Smooth muscle cell (in vitro differentiated cells): ENCODE measurements at regions not wholly inside any gene's neighbourhood (a gene's known extent, or its start where the extent isn't known, plus 50 kb on each side); places are given as distances from the start of the nearest gene placed in this dataset.
A peak's percentile ranks its signal among the peaks of the same experiment; 100 is the strongest.

Experiments
- DNase-seq: peaks from one replicate; lab custom pipeline; 2025; ENCODE audit not compliant: unreplicated experiment; lab: John Stamatoyannopoulos, UW
- H2AFZ ChIP-seq: fragments of 200-600 bp; sonication (generic); 2 replicates; pipeline ENCODE4 v1.6.0; 2016; ENCODE audit warnings: antibody characterized with exemption, low read depth, mild to moderate bottlenecking
- H3F3A ChIP-seq: fragments of 200-600 bp; sonication (generic); 2 replicates; pipeline ENCODE4 v1.6.0; 2017; ENCODE audit warnings: antibody characterized with exemption, low read depth
- H3K27ac ChIP-seq: fragments of 200-600 bp; sonication (generic); 2 replicates; pipeline ENCODE4 v1.5.1; 2016; ENCODE audit warnings: low read depth, mild to moderate bottlenecking
- H3K27me3 ChIP-seq: fragments of 200-600 bp; sonication (generic); 2 replicates; pipeline ENCODE4 v1.6.1; 2016; ENCODE audit warnings: low read depth, mild to moderate bottlenecking
- H3K36me3 ChIP-seq: fragments of 200-600 bp; sonication (generic); 2 replicates; pipeline ENCODE4 v1.5.1; 2016; ENCODE audit warnings: low read depth
- H3K4me1 ChIP-seq: fragments of 200-600 bp; sonication (generic); 2 replicates; pipeline ENCODE4 v1.5.1; 2016; ENCODE audit warnings: low read depth
- H3K4me2 ChIP-seq: fragments of 200-600 bp; sonication (generic); 2 replicates; pipeline ENCODE4 v1.6.0; 2016; ENCODE audit warnings: mild to moderate bottlenecking
- H3K4me3 ChIP-seq: fragments of 200-600 bp; sonication (generic); 2 replicates; pipeline ENCODE4 v1.5.1; 2016; ENCODE audit warnings: mild to moderate bottlenecking
- H3K79me2 ChIP-seq: fragments of 200-600 bp; sonication (generic); 2 replicates; pipeline ENCODE4 v1.6.0; 2016; ENCODE audit warnings: low read depth, mild to moderate bottlenecking
- H3K9ac ChIP-seq: fragments of 200-600 bp; sonication (generic); 2 replicates; pipeline ENCODE4 v1.6.0; 2016; ENCODE audit warnings: low read depth
- H3K9me3 ChIP-seq: fragments of 200-600 bp; sonication (generic); replicated peaks from 2 replicates; pipeline ENCODE4 v1.5.1; 2016; ENCODE audit warnings: low read depth
- H4K20me1 ChIP-seq: fragments of 200-600 bp; sonication (generic); 2 replicates; pipeline ENCODE4 v1.6.0; 2016; ENCODE audit warnings: low read depth
- WGBS: methylation state at CpG from one replicate; pipeline ENCODE4 v1.1.7; 2016; ENCODE audit warnings: low lambda C conversion rate; 5-methylcytosine and 5-hydroxymethylcytosine counted together
- TF ChIP-seq, protein P1 (sequence below): fragments of 200-600 bp; sonication (generic); IDR thresholded peaks from 2 replicates; pipeline ENCODE4 v1.5.1; 2017; ENCODE audit warnings: borderline replicate concordance, mild to moderate bottlenecking, antibody characterized with exemption; ENCODE audit not compliant: insufficient read depth, poor library complexity, severe bottlenecking

DNA sequence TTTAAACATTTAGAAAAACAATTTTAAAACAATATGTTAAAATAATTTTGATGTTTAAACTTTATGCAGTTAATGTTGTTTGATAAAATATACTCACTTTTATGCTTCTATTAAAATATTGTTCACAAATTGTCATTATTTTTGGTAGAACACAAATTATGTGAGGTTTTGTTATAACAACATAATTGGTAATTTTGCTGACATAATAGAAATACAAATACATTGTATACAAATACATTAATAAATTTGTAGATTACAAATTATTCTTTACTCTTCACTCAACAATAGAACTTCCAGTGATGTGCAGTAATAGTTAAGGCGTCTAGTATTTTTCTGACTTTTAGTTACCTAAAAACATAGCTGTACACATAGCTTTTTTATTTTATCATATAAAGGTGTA lies 1472.4 kb upstream of the ADGRL3 start:
- Histone ChIP-seq H3K79me2 (no peaks in the 10 kb centered on the region), H3K27ac (peak overlapping the region; percentile 97), H3K4me3 (no peak overlapping the region), H2AFZ (no peak overlapping the region), H3K9ac (peak overlapping the region; percentile 26), H3K27me3 (no peaks in the 10 kb centered on the region), H4K20me1 (no peaks in the 10 kb centered on the region), H3K4me1 (no peaks in the 10 kb centered on the region), H3F3A (no peaks in the 10 kb centered on the region), H3K9me3 (no peaks in the 10 kb centered on the region), H3K36me3 (no peaks in the 10 kb centered on the region), H3K4me2 (no peak overlapping the region)
- 94% methylated on average over 1 of the region's 1 CpG for WGBS
- no peak for DNase-seq
- TF ChIP-seq, protein P1, sequence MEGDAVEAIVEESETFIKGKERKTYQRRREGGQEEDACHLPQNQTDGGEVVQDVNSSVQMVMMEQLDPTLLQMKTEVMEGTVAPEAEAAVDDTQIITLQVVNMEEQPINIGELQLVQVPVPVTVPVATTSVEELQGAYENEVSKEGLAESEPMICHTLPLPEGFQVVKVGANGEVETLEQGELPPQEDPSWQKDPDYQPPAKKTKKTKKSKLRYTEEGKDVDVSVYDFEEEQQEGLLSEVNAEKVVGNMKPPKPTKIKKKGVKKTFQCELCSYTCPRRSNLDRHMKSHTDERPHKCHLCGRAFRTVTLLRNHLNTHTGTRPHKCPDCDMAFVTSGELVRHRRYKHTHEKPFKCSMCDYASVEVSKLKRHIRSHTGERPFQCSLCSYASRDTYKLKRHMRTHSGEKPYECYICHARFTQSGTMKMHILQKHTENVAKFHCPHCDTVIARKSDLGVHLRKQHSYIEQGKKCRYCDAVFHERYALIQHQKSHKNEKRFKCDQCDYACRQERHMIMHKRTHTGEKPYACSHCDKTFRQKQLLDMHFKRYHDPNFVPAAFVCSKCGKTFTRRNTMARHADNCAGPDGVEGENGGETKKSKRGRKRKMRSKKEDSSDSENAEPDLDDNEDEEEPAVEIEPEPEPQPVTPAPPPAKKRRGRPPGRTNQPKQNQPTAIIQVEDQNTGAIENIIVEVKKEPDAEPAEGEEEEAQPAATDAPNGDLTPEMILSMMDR = no peak

DNA sequence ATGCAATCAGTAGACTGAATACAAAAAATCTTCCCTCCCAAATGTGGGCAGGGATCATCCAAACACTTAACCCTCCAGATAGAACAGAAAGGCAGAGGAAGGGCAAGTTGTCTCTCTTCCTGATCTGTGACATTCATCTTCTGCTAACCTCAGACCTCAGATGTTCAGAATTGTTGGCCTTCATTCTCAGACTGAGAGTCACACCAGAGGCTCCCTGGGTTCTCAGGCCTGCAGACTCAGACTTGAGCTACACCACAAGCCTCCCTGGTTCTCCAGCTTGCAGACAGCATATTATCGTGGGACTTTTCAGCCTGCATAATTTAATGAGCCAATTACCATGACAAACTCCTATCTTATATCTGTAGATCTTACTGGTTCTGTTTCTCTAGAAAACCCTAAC lies 1471.6 kb upstream of the ADGRL3 start:
- no peak overlapping the region for H3K4me3 ChIP-seq
- peak overlapping the region; percentile 97 for H3K27ac ChIP-seq
- no peaks in the 10 kb centered on the region for H3K9me3 ChIP-seq
- no peaks in the 10 kb centered on the region for H4K20me1 ChIP-seq
- WGBS = 46% methylated on average over 1 of the region's 1 CpG
- TF ChIP-seq, protein P1 = no peak
- H3K27me3 ChIP-seq = no peaks in the 10 kb centered on the region
- no peak overlapping the region for H3K4me2 ChIP-seq
- H3K79me2 ChIP-seq = no peaks in the 10 kb centered on the region
- no peaks in the 10 kb centered on the region for H3K4me1 ChIP-seq
- no peaks in the 10 kb centered on the region for H3F3A ChIP-seq
- no peaks in the 10 kb centered on the region for H3K36me3 ChIP-seq
- H2AFZ ChIP-seq = peak overlapping the region; percentile 41
- peak overlapping the region; percentile 26 for H3K9ac ChIP-seq
- DNase-seq = no peak

DNA sequence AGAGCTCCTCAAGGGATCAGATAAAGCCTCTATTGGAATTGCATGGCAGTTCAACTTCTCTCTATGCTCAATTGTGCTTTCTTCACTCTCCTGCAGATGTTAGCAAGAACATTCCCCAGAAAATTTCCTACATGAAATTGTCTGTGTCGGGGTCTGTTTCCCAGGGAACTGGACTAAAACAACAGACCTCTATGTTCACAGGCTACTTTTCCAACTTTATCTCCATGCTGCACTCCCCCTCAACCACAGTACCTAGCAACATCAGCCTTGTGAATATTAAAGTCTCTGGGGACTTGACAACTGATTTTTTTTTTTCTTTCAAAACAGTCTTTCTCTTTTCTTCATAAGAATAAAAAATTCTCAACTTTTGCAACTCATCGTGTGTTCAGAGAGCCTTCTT lies 1470.8 kb upstream of the ADGRL3 start:
- DNase-seq = no peak
- TF ChIP-seq, protein P1 = no peak
- WGBS = 70% methylated on average over 2 of the region's 2 CpGs
- Histone ChIP-seq H3K9ac (peak overlapping the region; percentile 80), H3K36me3 (no peaks in the 10 kb centered on the region), H2AFZ (peak overlapping the region; percentile 65), H3K4me1 (no peaks in the 10 kb centered on the region), H3K27ac (peak overlapping the region; percentile 97), H4K20me1 (no peaks in the 10 kb centered on the region), H3K27me3 (no peaks in the 10 kb centered on the region), H3F3A (no peaks in the 10 kb centered on the region), H3K79me2 (no peaks in the 10 kb centered on the region), H3K9me3 (no peaks in the 10 kb centered on the region), H3K4me2 (peak overlapping the region; percentile 47), H3K4me3 (no peak overlapping the region)

DNA sequence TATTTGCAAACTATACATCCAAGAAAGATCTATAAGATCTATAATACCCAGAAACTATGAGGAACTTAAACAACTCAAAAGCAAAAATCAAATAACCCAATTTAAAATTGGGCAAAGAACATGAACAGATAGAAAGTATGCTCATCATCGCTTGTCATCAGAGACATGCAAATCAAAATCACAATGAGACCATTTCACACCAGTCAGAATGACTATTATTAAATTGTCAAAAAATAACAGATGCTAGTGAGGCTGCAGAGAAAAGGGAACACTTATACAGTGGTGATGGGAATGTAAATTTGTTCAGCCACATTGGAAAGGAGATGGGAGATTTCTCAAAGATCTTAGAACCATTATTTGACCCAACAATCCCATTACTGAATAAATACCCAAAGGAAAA lies 1451.7 kb upstream of the ADGRL3 start:
- no peak for DNase-seq
- Histone ChIP-seq H3K9ac (no peak overlapping the region), H3K79me2 (no peaks in the 10 kb centered on the region), H2AFZ (no peak overlapping the region), H3K27ac (no peak overlapping the region), H3K4me1 (no peaks in the 10 kb centered on the region), H3K9me3 (no peaks in the 10 kb centered on the region), H3K4me2 (no peak overlapping the region), H3K27me3 (peaks cover 6% of the 10 kb centered on the region), H3F3A (no peaks in the 10 kb centered on the region), H4K20me1 (no peaks in the 10 kb centered on the region), H3K36me3 (no peaks in the 10 kb centered on the region), H3K4me3 (no peak overlapping the region)
- TF ChIP-seq, protein P1 = no peak
- 97% methylated on average over 1 of the region's 1 CpG for WGBS
